CD1c-positive myeloid dendritic cell (primary cell): ENCODE measurements at regions not wholly inside any gene's neighbourhood (a gene's known extent, or its start where the extent isn't known, plus 50 kb on each side); places are given as distances from the start of the nearest gene placed in this dataset.
"Not testable (repeated sequence)": the region's sequence is repeated elsewhere in the genome, so short reads cannot be mapped to it uniquely, and the experiment has no call there.

Experiments
- DNase-seq: peaks from one replicate; pipeline ENCODE4 v3.0.0-alpha.2; 2016; ENCODE audit errors: extremely low spot score

DNA sequence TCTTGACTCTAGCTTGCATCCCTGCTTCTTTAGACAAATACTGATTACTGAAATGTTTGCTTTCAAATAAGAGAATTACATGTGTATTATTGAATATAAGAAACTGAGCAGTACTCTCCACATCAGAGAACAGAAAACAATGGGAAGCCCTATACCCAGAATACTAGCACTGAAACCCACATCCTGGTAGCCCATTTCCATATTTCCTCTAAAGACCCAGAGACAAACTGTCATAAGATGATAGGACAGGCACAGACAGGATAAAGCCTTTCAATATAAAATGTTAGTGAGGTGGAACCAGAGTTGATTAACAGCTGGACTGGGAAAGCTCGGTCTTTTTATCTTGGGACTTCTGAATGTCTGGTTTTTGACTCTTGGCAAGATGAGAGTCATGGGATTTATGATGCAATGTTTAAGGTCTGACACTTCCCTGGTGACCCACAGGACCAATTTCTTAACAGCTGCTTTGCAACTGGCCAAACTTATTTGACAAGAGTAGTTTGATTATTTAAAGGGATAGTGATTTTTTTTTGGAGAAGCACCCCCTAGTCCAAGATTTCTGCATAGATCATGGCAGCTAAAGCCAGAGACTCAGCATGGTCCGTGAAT is 166.9 kb upstream of the ATXN7L3B start:
- no peak for DNase-seq

DNA sequence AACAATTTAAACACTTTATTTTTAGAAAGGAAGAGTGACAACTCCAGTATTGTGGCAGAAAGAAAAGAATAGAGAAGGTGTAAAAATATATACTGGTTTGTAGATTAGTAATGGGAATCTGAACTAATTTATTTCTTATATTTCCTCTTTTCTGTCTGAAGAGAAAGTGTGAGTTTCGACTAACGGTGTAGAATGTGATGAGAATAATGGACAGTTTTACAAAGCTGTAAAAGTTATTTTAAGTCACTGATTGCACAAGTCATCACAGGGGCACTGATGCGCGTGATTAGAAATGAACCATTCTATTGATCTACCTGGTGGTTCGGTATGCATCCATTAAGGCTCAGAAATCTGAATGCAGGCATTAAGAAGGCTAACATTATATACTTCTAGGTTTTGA is 158.5 kb upstream of the ATXN7L3B start:
- DNase-seq: no peak

DNA sequence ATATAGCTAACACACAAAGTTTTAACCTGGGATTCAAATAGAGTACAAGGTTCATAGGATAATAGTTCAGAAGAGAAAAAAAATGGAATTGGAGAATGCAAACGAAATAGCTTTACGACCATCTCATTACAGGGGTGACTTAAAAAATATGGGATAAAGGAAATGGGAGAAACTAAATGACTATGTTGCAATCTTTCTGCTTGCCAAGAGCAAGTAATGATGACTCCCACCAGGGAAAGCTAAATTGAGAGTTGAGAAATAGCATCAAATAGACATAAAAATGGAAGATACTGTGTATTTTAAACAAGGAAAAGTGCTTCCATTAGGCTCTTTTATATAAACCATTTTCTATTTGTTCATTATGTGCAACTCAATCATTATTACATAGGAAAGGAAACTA is 155.7 kb upstream of the ATXN7L3B start:
- no peak for DNase-seq

DNA sequence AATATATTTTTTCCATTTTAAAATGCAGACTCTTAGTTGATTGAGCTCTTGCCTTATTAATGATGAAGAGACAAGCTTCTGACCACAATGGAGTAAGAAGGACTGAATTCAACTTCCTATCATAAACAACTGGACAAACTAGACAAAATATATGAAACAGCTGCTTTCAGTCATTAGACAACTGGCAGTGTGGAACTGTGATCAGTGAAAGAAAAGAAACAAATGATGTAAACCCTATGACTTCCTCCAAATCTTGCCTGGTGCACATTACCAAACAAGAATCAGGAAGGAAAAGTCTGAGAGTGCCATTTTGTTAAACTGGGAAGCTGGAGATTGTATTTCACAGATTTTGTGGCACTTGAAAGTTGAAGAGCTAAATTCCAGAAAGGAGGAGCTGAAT is 154.7 kb upstream of the ATXN7L3B start:
- no peak for DNase-seq

DNA sequence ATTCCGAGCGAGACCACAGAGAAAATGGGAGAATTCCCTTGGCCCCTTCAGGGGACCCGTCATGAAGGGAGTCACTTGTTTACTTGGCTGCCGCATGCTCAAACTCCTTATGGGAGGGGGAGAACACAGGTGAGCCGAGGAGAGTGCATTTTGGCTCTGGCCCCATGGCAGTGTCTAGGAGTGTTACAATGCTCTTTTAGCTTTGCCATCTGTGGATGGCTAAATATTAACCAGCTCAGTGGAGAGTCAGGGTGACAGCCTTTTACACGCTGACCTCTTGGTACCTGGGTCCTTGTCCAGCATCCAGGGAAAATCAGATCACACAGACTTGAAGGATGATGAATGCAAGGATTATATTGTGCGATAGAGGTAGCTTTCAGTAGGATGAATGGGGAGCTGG is 146.4 kb upstream of the ATXN7L3B start:
- DNase-seq: no peak

DNA sequence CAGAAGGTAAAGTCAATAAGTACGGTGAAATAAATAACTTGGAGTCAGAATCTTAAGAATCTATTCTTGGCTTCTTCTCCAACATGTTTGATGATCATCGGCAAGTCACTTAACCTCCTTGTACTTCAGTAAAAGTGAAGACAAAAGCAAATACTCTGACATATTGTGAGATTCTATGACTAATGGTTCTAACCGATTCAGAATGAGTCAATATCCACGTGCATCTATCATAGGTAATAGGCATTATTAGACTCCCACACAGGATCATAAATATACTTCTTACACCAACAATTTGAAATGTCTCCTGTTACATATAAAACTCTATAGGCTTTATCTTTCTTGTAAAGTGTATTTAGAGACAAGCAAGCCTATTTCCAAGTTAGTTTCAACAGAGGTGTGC is 144.4 kb upstream of the ATXN7L3B start:
- no peak for DNase-seq

DNA sequence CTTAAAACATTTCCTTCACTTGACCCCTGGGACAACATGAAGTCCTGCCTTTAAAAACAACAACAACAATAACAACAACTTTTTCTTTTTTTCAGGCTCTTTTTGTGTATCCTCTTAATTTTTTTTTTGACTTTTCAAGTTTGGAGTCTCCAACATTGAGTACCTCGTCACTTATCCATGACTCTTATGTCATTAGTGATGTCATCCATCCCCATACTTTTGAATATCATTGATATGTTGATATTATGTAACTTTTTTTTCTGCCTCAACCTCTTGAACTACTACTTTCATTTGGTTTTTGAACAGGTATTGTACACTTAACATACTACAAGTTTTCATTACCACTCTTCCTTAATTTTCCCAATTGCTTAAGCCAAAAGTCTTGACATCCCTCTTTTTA is 143.0 kb upstream of the ATXN7L3B start:
- no peak for DNase-seq

DNA sequence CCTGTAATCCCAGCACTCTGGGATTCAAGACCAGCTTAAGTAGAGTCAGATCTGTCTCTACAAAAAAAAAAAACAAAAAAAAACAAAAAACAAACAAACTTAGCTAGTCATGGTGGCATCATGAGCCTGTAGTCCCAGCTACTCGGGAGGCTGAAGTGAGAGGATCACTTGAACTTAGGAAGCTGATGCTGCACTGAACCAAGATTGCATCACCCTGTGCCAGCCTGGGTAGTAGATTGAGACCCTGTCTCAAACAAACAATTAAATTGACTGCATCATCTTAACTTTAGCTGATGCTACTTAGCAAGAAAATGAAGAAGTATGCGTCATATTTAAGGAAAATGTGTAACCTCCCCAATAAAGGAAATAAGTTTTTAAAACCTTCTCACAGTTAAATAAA is 136.6 kb upstream of the ATXN7L3B start:
- DNase-seq: no peak

DNA sequence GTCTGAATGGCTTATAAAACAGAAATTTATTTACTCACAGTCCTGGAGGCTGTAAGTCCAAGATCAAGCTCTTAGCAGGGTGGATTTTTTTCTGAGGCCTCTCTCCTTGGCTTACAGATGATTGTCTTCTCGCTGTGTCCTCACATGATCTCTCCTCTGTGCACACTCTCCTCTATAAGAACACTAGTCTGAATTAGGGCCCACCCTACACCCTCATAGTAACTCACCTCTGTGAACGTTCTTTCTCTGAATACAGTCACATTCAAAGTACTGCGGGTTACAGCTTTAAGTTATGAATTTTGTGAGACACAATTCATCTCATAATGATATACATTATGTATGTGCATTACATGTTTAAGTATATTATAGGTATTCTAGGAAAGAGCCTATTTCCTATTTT is 135.7 kb upstream of the ATXN7L3B start:
- DNase-seq: no peak

DNA sequence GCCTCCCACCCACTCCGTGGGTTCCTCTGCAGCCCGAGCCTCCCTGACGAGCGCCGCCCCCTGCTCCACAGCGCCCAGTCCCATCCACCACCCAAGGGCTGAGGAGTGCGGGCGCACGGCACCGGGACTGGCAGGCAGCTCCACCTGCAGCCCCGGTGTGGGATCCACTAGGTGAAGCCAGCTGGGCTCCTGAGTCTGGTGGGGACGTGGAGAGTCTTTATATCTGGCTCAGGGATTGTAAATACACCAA is 134.5 kb upstream of the ATXN7L3B start:
- not testable (repeated sequence) for DNase-seq

DNA sequence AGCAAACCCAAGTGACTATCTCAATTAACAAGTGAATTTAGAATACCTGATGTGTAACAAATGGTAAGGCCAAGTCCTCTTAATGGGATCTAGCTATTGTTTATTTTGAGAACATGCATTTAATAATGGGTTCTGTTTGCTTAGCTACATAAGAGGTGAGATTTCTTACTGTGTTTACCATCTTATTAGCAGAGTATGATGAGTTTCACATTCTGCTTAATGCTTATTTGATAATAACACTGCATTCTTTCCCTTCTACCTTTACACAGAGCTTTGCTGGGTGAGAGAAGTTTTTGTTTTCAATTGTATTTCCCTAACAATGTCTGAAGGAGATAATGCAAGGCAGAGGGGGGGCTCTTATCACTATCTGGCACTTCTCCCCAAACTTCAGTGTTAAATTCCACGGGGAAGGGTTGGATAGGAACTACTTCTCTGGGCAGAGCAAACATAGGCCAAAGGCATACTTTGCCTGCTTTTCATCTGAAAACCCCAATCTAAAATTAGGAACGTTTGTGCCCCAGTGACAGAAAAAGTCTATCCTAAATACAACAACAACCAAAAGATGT is 129.0 kb upstream of the ATXN7L3B start:
- DNase-seq: no peak

DNA sequence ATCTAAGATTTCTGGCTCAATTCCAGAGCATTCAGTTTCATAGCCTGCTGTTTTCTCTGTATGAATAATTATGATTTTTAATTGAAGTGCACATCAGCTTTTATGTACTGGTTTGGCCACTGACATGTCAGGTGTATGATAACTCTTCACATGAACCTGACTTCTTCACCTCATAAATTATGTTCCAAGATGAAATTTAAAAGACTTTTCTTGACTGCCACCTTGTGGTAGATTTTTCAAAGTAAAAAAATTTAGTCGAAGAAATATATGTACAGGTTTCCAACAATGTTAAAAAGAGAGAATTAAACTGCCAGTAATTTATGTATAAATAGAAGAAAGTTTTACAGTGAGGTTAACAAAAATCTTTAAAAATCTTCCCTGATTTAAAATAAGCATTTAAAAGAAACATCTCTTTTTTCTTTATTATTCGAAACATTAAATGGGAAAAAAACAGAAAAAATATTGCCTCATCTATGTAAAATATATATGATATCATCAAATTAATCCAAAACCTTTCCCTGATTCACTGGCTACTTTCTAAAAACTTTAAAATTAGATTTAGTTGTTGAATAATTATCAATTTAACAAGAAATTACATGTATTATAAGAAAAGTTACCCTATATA is 124.9 kb upstream of the ATXN7L3B start:
- DNase-seq: peak; percentile 11

DNA sequence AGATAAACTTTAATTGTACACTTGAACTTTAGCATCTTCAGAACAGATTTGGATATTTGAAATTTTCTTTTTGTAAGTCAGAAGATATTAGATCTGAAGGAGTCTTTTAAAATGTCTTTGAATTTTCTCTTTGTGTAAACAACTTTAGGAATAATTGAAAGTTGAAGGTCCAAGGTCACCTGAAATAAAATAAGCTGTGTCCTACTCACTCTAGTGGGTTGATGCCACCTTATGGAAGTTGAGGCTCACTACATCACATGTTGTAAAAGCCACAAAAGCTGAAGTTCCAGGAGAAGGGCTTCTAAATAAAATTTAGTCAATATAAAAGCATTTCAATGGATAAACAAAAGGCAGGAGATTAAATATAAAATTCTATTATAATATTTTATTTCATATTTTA is 122.0 kb upstream of the ATXN7L3B start:
- DNase-seq: no peak

DNA sequence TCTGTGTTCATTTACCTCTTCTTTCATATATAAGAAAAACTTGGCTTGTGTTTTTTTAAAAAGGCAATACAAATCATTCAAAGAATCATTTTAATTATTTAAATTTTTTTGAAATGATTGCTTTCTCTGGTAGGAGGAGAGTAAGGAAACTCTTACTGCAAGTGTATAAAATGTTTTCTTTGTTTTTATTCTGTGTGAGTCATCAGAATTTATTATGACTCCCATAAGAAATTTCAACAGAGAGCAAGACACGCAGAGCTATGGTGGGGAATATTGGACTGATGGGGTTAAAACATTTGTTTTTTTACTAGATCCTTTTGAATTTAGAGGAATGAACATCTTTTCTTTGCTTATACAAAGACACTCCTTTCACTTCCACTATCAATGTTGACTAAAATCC is 119.1 kb upstream of the ATXN7L3B start:
- no peak for DNase-seq

DNA sequence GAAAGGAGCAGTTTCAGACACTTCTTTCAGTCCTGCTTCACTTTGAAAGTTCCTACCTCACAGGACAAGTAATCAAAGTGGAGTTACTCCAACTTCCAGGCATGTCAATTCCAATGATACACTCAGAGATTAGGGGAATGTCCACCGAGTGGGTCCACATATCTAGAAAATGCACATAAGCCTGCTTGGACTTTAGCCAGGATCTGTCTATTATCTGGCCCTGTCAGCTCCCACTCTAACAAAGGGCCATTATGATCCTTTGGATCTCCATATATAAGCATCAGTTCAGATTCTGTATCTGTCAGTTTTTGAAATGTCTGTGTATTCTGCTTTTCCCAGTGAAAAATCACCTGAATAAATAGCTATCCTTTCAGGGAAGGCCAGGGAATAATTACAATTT is 112.9 kb upstream of the ATXN7L3B start:
- no peak for DNase-seq

DNA sequence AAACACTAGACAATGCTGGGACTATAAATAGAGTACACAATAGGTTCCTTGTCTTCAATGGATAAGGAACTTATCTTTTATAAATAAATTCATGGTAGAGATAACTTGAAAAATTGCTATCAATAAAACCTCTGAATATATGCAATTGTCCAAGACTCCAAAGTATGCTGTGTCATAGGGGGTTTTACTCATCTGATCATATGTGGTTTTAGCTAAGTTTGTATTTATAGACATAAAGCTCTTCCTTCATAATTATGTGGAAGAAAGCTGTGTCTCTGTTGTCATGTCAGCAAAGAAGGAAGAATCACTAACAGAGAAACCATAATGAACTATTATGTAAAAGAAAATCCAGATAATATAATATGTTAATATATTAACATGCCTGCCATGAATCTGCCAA is 111.5 kb upstream of the ATXN7L3B start:
- DNase-seq: no peak

DNA sequence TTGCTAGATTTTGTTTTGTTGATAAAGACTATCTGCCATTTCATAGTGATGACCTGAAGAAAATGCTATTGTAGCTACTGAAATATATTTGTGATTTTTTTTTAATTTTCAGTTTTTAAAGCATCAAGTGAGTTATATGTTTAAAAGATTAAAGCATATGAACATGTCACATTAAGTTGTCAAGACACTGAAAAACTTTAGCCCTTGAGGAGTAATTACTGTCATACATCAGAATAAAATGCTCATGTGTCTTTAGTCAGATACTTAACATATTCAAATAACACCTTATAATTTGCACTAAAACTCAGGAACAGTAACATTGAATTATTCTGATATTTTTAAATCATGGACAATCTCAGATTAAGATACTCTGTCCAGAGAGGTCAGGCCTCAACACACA is 108.1 kb upstream of the ATXN7L3B start:
- DNase-seq: no peak

DNA sequence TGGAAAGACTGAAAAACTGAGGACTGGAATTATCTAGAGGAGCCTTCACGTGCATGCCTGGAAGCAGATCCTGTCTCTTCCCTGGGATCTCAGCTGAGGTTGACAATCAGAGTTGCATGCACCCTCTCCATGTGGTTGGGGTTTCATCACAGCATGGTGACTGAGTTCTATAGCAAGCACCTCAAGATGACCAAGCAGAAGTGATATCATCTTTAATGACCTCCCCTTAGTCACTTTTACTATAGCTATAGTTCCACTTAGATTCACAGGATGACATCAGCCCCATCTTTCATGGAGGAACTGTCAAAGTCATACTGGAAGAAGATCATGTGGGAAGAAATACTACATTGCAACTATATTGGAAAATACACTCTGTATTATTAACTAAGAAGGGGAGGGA is 105.8 kb upstream of the ATXN7L3B start:
- no peak for DNase-seq

DNA sequence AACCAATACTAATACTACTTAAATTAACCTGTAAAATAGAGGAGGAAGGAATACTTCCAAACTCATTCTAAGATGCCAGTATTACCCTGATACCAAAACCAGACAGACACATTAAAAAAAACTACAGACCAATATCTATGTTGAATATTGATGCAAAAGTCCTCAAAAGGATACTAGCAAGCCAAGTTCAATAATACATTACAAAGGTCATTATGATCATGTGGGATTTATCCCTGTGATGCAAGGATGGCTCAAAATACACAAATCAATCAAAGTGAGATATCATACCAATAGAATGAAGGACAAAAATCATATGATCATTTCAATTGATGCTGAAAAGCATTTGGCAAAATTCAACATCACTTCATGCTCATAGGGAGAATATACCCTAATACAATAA is 97.2 kb upstream of the ATXN7L3B start:
- no peak for DNase-seq

DNA sequence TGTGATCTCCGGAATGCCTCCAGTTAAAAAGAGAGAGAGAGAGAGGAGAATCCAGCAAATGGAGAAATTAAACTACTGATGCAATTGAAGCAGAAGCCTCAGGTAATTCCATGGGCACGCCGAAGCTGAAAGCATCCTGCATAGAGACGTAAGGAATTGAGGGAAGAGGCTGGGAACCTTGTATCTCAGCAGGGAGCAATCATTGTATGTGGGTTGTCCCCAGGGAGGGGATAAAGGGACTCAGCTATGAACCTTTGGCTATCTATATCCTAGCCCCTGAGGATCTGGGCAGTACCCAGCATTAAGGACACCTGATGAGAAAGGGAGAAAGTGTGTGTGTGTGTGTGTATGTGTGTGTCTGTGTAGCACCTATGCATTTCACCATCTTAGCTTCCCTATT is 95.8 kb upstream of the ATXN7L3B start:
- no peak for DNase-seq

DNA sequence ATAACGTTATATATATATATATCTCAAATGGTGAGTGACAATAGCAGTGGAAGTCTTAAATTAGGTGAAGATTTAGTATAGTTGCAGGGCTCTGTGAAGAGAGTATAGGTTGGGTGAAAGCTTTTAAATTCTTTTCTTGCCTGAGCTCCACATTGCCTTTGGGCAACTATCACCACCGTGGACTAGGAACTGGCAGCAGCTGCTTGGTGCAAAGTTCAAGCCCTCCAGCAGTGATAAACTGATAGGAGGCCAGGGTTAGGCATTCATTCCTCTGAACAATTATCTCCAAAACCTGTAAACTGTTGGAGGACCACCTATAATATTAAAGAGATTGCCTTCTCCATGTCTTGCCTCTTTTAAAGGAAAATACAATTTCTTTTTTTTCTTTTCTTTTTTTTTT is 91.2 kb upstream of the ATXN7L3B start:
- no peak for DNase-seq

DNA sequence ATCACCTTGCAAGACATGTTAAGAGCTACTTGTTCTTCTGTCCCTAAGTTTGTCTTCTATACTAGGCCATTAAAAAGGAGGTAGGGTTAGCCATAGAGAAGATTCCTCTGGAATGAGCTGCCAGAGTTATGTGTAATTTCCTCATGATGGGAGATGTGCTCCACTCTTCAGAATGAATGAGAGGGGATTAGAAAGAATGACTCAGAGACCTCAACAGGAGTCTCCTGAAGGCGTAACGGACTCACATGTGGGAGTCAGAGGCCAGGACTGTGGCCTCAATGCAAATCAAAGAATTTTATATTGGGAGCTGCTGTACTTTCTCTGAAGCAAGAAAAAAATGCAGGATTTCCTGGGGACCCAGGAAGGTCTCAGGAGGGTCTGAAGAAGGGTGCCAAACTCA is 87.8 kb upstream of the ATXN7L3B start:
- no peak for DNase-seq

DNA sequence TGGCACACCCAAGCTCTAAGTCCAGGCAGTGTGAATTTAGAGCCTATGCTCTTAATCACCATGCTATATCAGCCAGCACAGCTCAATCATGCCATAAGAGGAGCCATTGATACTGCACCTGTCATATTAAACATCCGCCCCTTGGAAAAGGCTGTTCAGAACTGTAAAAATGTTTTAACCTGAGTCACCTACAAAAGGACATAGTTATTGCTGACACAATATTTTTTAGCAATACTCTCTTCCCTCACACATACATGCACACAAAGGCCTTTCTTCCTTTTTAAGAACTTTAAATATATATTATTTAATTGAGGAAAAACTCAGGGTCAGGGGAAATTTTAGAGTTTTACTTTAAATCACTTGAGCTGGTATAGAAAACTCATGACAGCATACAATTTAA is 83.5 kb upstream of the ATXN7L3B start:
- DNase-seq: no peak

DNA sequence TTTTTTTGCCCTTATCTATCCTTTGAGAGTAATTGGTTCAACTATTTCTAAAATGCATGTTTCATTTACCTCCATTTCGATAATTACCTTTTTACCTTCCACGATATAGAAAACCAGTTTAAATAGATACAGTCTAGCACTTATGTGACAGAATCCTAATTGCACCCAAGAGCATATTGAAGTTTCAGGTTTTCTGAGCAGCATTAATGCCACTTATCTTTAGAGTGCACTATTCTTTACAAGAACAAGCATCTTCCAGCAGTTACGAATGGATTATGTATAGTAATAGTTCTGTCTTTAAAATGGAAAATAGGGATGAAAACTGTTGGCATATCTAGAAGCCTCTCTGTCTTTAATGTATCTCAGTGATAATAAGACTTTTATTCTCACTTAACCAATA is 82.2 kb upstream of the ATXN7L3B start:
- DNase-seq: no peak
